Esophagus muscularis mucosa (tissue), 4 donors: ENCODE measurements at regions not wholly inside any gene's neighbourhood (a gene's known extent, or its start where the extent isn't known, plus 50 kb on each side); places are given as distances from the start of the nearest gene placed in this dataset.
A peak's percentile ranks its signal among the peaks of the same experiment; 100 is the strongest.
"Not testable (repeated sequence)": the region's sequence is repeated elsewhere in the genome, so short reads cannot be mapped to it uniquely, and the experiment has no call there.

Source experiments
- DNase-seq: peaks from one replicate; pipeline ENCODE4 v3.0.0-alpha.2; 2017; ENCODE audit errors: extremely low spot score
- H3K27ac ChIP-seq, 4 donors: fragments of 200-600 bp; sonication (generic); replicated peaks in 1 of 4; 1 replicate in 3 of 4; 2 replicates in 1 of 4; pipeline ENCODE4 v1.5.1; 2016 to 2019; ENCODE audit warnings: mild to moderate bottlenecking in 1 of 4
- H3K27me3 ChIP-seq, 4 donors: fragments of 200-600 bp; sonication (generic); one replicate each; pipeline versions ENCODE4 v1.5.1 to v1.6.0; 2016 to 2019
- H3K36me3 ChIP-seq, 4 donors: fragments of 200-600 bp; sonication (generic); one replicate each; pipeline ENCODE4 v1.5.1; 2016 to 2019
- H3K4me1 ChIP-seq, 4 donors: fragments of 200-600 bp; sonication (generic); one replicate each; pipeline ENCODE4 v1.5.1; 2016 to 2019
- H3K4me3 ChIP-seq, 4 donors: fragments of 200-600 bp; sonication (generic); 1 replicate in 2 of 4; 2 replicates in 2 of 4; pipeline ENCODE4 v1.5.1; 2016 to 2019; ENCODE audit warnings: mild to moderate bottlenecking in 4 of 4, moderate library complexity in 1 of 4
- H3K9me3 ChIP-seq, 4 donors: fragments of 200-600 bp; sonication (generic); 1 replicate in 3 of 4; 2 replicates in 1 of 4; pipeline ENCODE4 v1.5.1; 2016 to 2019
- CTCF ChIP-seq, 3 experiments: fragments of 200-600 bp in 2 of 3; fragments of 450-650 bp in 1 of 3; sonication (generic) in 2 of 3; IDR thresholded peaks; one replicate each; pipeline ENCODE4 v1.5.1; 2017 to 2019; ENCODE audit warnings: antibody characterized with exemption in 3 of 3, mild to moderate bottlenecking in 2 of 3, moderate library complexity in 1 of 3
- EP300 ChIP-seq: sonication (generic); formaldehyde crosslinking; IDR thresholded peaks from one replicate; pipeline ENCODE4 v1.6.1; 2017; ENCODE audit warnings: antibody characterized with exemption
- POLR2A ChIP-seq: fragments of 450-650 bp; IDR thresholded peaks from one replicate; pipeline ENCODE4 v1.6.1; 2017; ENCODE audit warnings: antibody characterized with exemption, moderate library complexity, mild to moderate bottlenecking, low read depth
- POLR2AphosphoS5 ChIP-seq, 2 donors: sonication (generic); formaldehyde crosslinking; IDR thresholded peaks; one replicate each; pipeline ENCODE4 v1.6.1; 2017; ENCODE audit warnings: antibody characterized with exemption in 2 of 2
- WGBS: methylation state at CpG from one replicate; pipeline ENCODE4 v1.1.5; 2018; 5-methylcytosine and 5-hydroxymethylcytosine counted together
- intact Hi-C: fragments of 100-400 bp; cut with DNase I; formaldehyde crosslinking; loops from one replicate; pipeline ENCODE4 v1.15.1; 2023

- H3K4me3 ChIP-seq, DNase-seq, H3K9me3 ChIP-seq, intact Hi-C loops, H3K36me3 ChIP-seq, H3K27ac ChIP-seq, H3K4me1 ChIP-seq: not testable (repeated sequence)
- 50% methylated on average over 1 of the region's 5 CpGs for WGBS
- H3K27me3 ChIP-seq: peaks cover 0 to 25% (median 0%) of the 10 kb centered on the region in 4 donors
Observed at GRCh38 chr14:106770158-106770672, 1243.8 kb downstream of the TMEM121 start.

- intact Hi-C loops, H3K27ac ChIP-seq, H3K4me3 ChIP-seq, H3K4me1 ChIP-seq, H3K36me3 ChIP-seq, H3K9me3 ChIP-seq, DNase-seq: not testable (repeated sequence)
- peaks cover 0 to 43% (median 0%) of the 10 kb centered on the region in 4 donors for H3K27me3 ChIP-seq
- WGBS: 66% methylated on average over 7 of the region's 11 CpGs
- peak in 1 of 3 experiments; percentile 38 for TF ChIP-seq CTCF (IDR thresholded peaks at IDR 0.05)
Observed at GRCh38 chr14:106774889-106775480, 1248.6 kb downstream of the TMEM121 start.

GRCh38 chr14:106776395-106776983, 1250.1 kb downstream of the TMEM121 start:
- DNase-seq: no peak
- 43% methylated on average over 4 of the region's 4 CpGs for WGBS

GRCh38 chr14:106778986-106779385, 1252.6 kb downstream of the TMEM121 start:
- H3K9me3 ChIP-seq: no peaks in the 10 kb centered on the region
- DNase-seq: no peak
- H3K4me3 ChIP-seq: no peak overlapping the region
- intact Hi-C loops: no loop called here
- no peaks in the 10 kb centered on the region for H3K4me1 ChIP-seq
- H3K27me3 ChIP-seq: peaks cover 0 to 29% (median 0%) of the 10 kb centered on the region in 4 donors
- no peak overlapping the region for H3K27ac ChIP-seq
- no peaks in the 10 kb centered on the region for H3K36me3 ChIP-seq
- no peak for TF ChIP-seq EP300

More at GRCh38 chr14:106776395-106776983, 1250.1 kb downstream of the TMEM121 start:
- TF ChIP-seq POLR2AphosphoS5 (IDR thresholded peaks at IDR 0.05): no peak
- no peak for TF ChIP-seq EP300
- no peak for TF ChIP-seq POLR2A
- TF ChIP-seq CTCF (IDR thresholded peaks at IDR 0.05): no peak
- intact Hi-C loops: no loop called here
- Histone ChIP-seq H3K9me3 (no peaks in the 10 kb centered on the region), H3K27me3 (peaks cover 0 to 42% (median 0%) of the 10 kb centered on the region in 4 donors), H3K36me3 (no peaks in the 10 kb centered on the region), H3K4me1 (no peaks in the 10 kb centered on the region), H3K27ac (no peak overlapping the region), H3K4me3 (no peak overlapping the region)

GRCh38 chr14:106786697-106787096, 1260.3 kb downstream of the TMEM121 start:
- H3K9me3 ChIP-seq: no peaks in the 10 kb centered on the region
- H3K4me1 ChIP-seq: no peaks in the 10 kb centered on the region
- intact Hi-C loops: no loop called here
- no peak overlapping the region for H3K4me3 ChIP-seq
- H3K36me3 ChIP-seq: no peaks in the 10 kb centered on the region
- no peak for TF ChIP-seq EP300
- TF ChIP-seq CTCF (IDR thresholded peaks at IDR 0.05): no peak
- TF ChIP-seq POLR2A: no peak
- TF ChIP-seq POLR2AphosphoS5 (IDR thresholded peaks at IDR 0.05): no peak
- peaks cover 0 to 20% (median 0%) of the 10 kb centered on the region in 4 donors for H3K27me3 ChIP-seq
- DNase-seq: no peak
- WGBS: 32% methylated on average over 1 of the region's 1 CpG
- no peak overlapping the region for H3K27ac ChIP-seq

- 32% methylated on average over 2 of the region's 2 CpGs for WGBS
- H3K36me3 ChIP-seq: no peaks in the 10 kb centered on the region
- DNase-seq: no peak
- no peak overlapping the region for H3K4me3 ChIP-seq
- H3K4me1 ChIP-seq: no peaks in the 10 kb centered on the region
- H3K27me3 ChIP-seq: peaks cover 0 to 28% (median 0%) of the 10 kb centered on the region in 4 donors
- H3K27ac ChIP-seq: no peak overlapping the region
- H3K9me3 ChIP-seq: no peaks in the 10 kb centered on the region
- intact Hi-C loops: no loop called here
- no peak for TF ChIP-seq CTCF (IDR thresholded peaks at IDR 0.05)
- TF ChIP-seq POLR2A: no peak
- no peak for TF ChIP-seq POLR2AphosphoS5 (IDR thresholded peaks at IDR 0.05)
- no peak for TF ChIP-seq EP300
Observed at GRCh38 chr14:106787626-106788025, 1261.2 kb downstream of the TMEM121 start.
